Hematopoietic multipotent progenitor cell treated with erythropoietin and hydrocortisone succinate and interleukin-3 and kit ligand, for 8 days (in vitro differentiated cells): ENCODE measurements at regions not wholly inside any gene's neighbourhood (a gene's known extent, or its start where the extent isn't known, plus 50 kb on each side); places are given as distances from the start of the nearest gene placed in this dataset.
"Not testable (repeated sequence)": the region's sequence is repeated elsewhere in the genome, so short reads cannot be mapped to it uniquely, and the experiment has no call there.

ENCODE experiments used
- DNase-seq: peaks from one replicate; pipeline ENCODE4 v3.0.0-alpha.2; 2015

GRCh38 chr6:165770397-165771082 lies 107.5 kb upstream of the PDE10A start:
- no peak for DNase-seq

- no peak for DNase-seq
Observed at GRCh38 chr6:165769884-165770283, 106.8 kb upstream of the PDE10A start.

GRCh38 chr6:165769401-165769800 lies 106.4 kb upstream of the PDE10A start:
- DNase-seq: no peak

GRCh38 chr6:165768961-165769360 lies 105.9 kb upstream of the PDE10A start:
- DNase-seq: no peak

GRCh38 chr6:165767228-165767627 lies 104.2 kb upstream of the PDE10A start:
- DNase-seq: no peak

- DNase-seq: no peak
Observed at GRCh38 chr6:165766457-165766856, 103.4 kb upstream of the PDE10A start.

GRCh38 chr6:165766026-165766425 lies 103.0 kb upstream of the PDE10A start:
- no peak for DNase-seq

GRCh38 chr6:165765256-165765655 lies 102.2 kb upstream of the PDE10A start:
- not testable (repeated sequence) for DNase-seq

GRCh38 chr6:165762876-165763275 lies 99.8 kb upstream of the PDE10A start:
- no peak for DNase-seq

GRCh38 chr6:165762125-165762524 lies 99.1 kb upstream of the PDE10A start:
- DNase-seq: no peak

- no peak for DNase-seq
Observed at GRCh38 chr6:165760803-165761185, 97.8 kb upstream of the PDE10A start.

- DNase-seq: no peak
Observed at GRCh38 chr6:165760126-165760802, 97.2 kb upstream of the PDE10A start.

- no peak for DNase-seq
Observed at GRCh38 chr6:165758441-165758840, 95.4 kb upstream of the PDE10A start.

- no peak for DNase-seq
Observed at GRCh38 chr6:165755583-165755982, 92.5 kb upstream of the PDE10A start.

GRCh38 chr6:165753506-165753905 lies 90.5 kb upstream of the PDE10A start:
- no peak for DNase-seq

GRCh38 chr6:165752451-165752850 lies 89.4 kb upstream of the PDE10A start:
- DNase-seq: no peak

- DNase-seq: no peak
Observed at GRCh38 chr6:165751486-165751885, 88.4 kb upstream of the PDE10A start.

- no peak for DNase-seq
Observed at GRCh38 chr6:165749163-165749562, 86.1 kb upstream of the PDE10A start.

GRCh38 chr6:165748390-165748789 lies 85.3 kb upstream of the PDE10A start:
- DNase-seq: no peak

- DNase-seq: no peak
Observed at GRCh38 chr6:165747963-165748362, 84.9 kb upstream of the PDE10A start.

- DNase-seq: no peak
Observed at GRCh38 chr6:165746331-165746730, 83.3 kb upstream of the PDE10A start.

GRCh38 chr6:165745492-165745891 lies 82.5 kb upstream of the PDE10A start:
- DNase-seq: no peak

GRCh38 chr6:165744555-165745228 lies 81.7 kb upstream of the PDE10A start:
- DNase-seq: no peak

GRCh38 chr6:165743366-165743898 lies 80.4 kb upstream of the PDE10A start:
- DNase-seq: no peak
